Activated CD4-positive, alpha-beta T cell treated with anti-CD3 and anti-CD28 coated beads for 48 hours (primary cell): ENCODE measurements at regions not wholly inside any gene's neighbourhood (a gene's known extent, or its start where the extent isn't known, plus 50 kb on each side); places are given as distances from the start of the nearest gene placed in this dataset.
"Not testable (repeated sequence)": the region's sequence is repeated elsewhere in the genome, so short reads cannot be mapped to it uniquely, and the experiment has no call there.

Experiments used
- DNase-seq: peaks from one replicate; pipeline ENCODE4 v3.0.0-alpha.2; 2020

- no peak for DNase-seq
Observed at GRCh38 chr3:127072221-127072771, 89.4 kb downstream of the PLXNA1 start.

DNA sequence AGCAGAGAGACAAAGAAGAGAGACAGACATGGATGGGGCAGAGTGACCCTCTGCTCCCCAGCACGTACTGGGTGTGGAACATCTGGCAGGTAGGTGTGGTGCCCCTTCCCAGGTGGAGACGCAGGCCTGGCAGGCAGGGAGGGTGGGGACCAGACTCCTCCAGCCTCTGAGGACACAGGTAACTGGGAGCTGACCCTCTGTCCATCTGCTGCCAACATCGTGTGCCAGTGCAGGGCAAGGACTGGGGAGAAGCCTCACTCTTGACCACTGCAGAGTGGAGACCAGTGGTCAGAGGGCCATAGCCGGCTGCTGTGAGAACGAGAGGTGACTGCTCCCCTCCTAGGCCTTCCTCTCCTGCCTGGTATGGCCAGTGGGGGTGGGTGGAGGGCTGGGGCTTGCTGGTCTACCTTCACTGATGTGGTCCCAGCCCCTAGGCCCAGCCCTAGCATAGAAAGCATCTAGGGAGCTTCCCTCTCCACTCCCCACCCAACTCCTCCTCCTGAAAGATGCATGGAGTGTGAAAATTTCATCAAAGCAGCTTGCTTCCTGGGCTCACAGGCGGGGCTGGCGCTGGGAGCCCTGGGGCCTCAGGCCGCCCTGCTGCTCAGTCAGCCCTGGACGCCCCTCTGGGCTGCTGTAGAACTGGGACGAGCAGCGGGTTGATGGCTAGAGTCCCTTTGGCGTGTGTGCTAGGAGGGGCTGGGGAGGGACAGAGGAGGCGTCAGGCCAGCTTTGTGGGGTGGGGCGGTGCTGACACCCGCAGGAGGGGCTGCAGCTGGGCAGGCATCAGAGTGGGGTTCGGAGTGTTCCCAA lies 90.3 kb downstream of the PLXNA1 start:
- no peak for DNase-seq

DNA sequence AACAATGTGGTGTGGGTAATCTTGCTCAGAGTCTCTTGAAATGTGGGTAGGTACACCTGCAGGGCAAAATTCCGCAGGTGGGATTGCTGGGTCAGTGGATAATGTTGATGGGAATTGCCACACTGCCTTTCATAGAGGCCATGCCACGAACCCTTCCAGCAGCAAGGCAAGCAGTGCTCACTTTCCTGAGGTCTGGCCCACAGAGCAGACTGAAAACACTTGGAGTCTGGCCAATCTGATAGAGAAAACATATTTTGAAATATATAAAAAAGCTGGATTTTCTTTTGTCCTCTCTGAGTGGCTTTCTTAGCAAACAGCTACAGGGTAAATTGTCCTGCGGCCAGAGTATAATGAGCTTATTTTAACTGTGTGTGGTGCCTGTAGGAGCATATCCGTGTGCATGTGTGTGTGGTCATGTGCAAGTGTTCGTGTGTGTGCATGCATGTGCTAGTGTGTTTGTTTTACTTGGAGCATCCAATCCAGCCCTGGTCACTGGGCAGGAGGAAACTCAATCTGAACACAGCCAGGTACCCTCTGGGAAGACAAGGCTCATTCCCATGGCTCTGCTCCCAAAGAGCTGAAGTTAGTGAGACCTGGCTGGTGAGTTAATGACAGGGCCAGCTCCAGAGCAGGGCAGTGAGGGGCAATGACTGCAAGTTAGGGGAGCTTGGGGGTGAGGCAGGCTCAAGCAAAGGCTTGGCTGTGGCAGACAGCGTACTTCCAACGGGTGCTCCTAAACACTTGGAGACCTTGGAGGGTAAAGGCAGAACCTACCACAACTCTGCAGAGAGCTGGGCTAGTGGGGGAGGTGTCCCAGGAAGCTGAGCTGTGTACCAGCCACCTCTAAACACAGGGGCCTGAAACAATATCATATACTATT lies 91.3 kb downstream of the PLXNA1 start:
- no peak for DNase-seq

GRCh38 chr3:127074900-127075360 lies 92.0 kb downstream of the PLXNA1 start:
- no peak for DNase-seq

DNA sequence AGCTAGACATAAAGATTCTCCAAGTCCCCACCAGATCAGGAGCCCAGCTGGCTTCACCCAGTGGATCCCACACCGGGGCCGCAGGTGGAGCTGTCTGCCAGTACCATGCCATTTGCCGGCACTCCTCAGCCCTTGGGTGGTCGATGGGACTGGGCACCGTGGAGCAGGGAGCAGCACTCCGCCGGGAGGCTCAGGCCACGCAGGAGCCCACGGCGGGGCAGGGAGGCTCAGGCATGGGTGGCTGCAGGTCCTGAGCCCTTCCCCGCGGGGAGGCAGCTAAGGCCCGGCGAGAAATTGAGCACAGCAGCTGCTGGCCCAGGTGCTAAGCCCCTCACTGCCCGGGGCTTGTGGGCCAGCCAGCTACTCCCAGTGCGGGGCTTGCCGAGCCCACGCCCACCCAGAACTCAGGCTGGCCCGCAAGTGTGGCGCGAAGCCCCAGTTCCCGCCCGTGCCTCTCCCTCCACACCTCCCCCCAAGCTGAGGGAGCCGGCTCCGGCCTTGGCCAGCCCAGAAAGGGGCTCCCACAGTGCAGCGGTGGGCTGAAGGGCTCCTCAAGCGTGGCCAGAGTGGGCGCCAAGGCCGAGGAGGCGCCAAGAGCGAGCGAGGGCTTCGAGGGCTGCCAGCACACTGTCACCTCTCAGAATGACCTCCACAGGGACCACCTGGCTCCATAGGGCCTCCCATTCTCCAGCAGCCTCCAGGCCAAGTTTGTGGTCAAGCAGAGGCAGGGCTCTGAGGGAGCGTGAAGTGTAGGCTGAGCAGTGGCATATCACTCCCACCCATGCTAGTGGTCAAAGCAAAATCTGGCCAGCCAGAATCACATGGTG lies 93.5 kb downstream of the PLXNA1 start:
- not testable (repeated sequence) for DNase-seq

DNA sequence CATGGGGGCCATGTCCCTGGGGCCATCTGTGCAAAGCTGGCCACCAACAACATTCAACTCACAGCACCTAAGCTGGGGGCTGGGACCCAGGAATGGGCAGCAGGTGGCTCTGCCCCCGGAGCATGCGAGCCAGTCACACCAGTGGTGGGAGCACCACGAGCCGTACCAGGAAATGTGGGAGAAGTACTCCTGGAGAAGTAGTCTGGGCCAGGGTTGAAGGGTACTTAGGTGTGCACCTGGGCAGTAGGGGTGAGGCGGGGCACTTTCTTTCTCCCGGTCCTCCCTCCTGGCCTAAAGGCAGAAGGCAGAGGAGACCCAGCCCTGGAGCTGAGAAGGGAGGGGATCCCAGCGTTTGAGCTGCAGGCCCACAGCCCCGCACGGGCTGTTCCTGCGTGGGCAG lies 94.2 kb downstream of the PLXNA1 start:
- DNase-seq: no peak

DNA sequence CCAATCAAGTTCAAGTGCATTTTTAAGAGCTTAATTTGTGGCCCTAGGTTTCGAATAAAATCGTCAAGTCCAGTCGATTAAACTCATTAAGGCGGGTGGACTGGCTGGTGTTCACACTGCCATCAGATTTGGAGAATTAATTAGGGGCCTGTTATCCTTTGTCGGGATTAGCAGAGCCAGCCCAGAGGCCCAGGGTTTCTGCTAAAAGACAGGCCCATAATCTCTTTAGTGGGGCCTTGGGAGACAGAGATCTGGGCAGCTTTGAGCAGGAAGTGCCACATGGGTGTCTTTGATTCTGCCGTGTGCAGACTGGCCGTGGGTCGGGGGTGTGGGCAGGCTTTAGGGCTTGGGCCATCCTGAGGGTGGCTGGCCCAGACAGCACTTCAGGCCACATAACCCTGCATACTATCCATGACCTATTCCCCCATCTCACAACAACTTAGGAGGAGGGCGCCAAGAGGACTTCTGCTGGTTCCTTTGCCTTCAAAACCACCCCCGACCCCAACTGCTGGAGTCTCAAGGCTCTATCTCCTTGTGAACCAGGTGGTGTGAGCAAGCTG lies 94.7 kb downstream of the PLXNA1 start:
- no peak for DNase-seq

DNA sequence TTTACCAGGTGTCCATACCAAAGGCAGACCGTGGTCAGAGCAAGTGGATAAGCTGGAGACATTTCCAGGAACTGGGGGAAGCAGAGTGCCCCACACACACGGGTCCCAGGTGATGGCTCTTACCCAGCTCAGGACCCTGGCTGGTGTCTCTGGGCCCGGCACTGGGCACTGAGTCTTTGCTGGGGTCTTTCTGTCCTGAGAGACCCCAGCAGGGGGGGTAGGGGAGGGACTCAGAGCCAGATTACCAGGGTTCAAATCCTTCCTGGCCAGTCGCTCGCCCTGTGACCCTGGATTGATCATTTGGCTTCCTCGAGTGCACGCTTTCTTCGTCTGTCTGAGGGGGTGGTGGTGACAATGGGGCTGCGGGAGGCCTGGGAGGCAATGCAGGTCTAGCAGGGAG lies 95.7 kb downstream of the PLXNA1 start:
- no peak for DNase-seq

DNA sequence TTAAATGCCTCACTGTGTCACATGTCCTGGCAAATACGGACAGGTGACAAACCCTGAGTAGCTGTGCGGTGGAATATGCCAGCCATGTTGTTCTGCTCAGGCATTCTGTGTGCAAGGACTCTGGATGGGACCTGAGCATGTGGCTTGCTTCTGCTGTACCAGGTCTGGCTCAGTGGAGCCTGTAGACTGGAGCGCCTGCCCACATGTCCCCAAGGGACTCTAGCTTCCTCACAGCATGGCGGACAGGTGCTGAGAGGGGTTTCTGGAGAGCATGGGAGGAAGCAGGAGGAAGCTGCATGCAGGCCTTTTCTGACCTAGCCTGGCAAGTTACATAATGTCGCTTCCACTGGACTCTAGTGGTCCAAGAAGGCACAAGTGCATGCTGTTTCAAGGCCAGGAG lies 96.3 kb downstream of the PLXNA1 start:
- no peak for DNase-seq

- DNase-seq: no peak
Observed at GRCh38 chr3:127081001-127081720, 98.2 kb downstream of the PLXNA1 start.

GRCh38 chr3:127082066-127082465 lies 99.2 kb downstream of the PLXNA1 start:
- no peak for DNase-seq

DNA sequence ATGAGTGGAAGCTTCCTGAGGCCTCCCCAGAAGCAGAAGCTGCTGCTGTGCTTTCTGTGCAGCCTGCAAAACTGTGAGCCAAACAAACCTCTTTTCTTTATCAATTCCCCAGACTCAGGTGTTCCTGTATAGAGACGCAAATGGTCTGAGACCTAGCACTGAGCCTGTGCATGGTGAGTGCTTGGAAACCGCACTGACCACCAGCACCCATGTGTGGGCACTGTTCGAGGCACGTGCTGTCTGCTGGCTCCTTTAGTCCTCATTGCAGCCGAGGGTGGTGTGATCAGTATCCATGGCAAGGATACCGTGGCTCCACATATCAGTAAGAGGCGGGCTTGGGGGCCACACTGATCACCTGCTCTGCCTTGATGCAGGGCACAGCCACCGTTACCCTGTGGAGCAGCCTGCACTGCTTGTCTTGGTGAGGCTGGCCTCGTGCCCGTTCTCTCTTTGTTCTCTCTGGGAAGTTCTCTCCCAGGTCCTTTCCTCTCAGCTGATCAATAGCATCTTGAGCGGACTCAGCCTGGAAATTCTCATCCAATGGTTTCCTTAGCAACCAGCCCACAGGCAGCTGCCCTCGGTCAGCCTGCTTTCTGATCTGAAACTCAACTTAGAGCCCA lies 101.0 kb downstream of the PLXNA1 start:
- DNase-seq: no peak

- no peak for DNase-seq
Observed at GRCh38 chr3:127084401-127084990, 101.6 kb downstream of the PLXNA1 start.

- no peak for DNase-seq
Observed at GRCh38 chr3:127085576-127085975, 102.7 kb downstream of the PLXNA1 start.

GRCh38 chr3:127086591-127086990 lies 103.7 kb downstream of the PLXNA1 start:
- DNase-seq: not testable (repeated sequence)

GRCh38 chr3:127087441-127087840 lies 104.5 kb downstream of the PLXNA1 start:
- DNase-seq: no peak

GRCh38 chr3:127088511-127089351 lies 104.2 kb upstream of the PRR23E start:
- no peak for DNase-seq

DNA sequence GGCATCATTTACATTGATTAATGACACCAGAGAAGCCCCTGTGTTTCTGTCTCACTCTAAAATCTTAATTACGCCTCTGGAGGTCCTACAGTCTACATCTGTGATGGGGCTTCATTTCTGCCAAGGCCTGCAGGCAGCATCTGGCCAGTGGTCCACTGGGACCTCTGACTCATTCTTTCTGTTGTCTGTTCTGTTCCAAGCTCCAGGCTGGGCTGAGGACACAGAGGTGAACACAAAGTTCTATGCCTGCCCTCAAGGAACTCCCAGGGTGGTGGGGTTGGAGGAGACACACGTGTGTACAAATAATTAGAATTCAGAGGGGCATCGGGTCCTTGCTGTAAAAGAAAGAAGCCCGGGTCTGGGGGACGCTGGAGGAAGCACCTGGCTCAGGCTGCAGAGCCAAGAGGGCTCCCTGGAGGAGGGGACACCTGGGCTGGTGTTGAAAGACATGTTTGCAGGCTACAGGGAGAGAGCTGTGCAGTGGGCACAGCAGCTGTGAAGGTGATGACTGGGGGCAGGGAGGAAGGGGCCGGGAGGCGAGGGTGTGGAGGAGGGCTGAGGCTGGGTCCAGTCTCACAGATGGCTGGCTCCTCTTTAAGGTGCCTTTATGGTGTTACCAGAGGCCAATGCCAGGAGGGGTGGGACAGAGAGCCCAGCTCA lies 103.3 kb upstream of the PRR23E start:
- no peak for DNase-seq
